Keratinocyte (primary cell): ENCODE measurements at regions not wholly inside any gene's neighbourhood (a gene's known extent, or its start where the extent isn't known, plus 50 kb on each side); places are given as distances from the start of the nearest gene placed in this dataset.

ENCODE experiments used
- DNase-seq: peaks from one replicate; pipeline ENCODE4 v3.0.0-alpha.2; 2011; ENCODE audit warnings: low read depth, missing footprints, low spot score
- FAIRE-seq: peaks from 2 replicates; lab custom pipeline; 2011; peaks lifted over from hg19 to GRCh38; lab: Jason Lieb, UNC
- H2AFZ ChIP-seq: 2 replicates; pipeline ENCODE4 v1.6.0; 2012; ENCODE audit warnings: low read length, control low read depth, inconsistent platforms; ENCODE audit not compliant: control insufficient read depth
- H3K27ac ChIP-seq: 2 replicates; pipeline ENCODE4 v1.5.1; 2011; ENCODE audit warnings: low read length; ENCODE audit not compliant: control insufficient read depth, insufficient read depth
- H3K27me3 ChIP-seq: 3 replicates; pipeline ENCODE4 v1.6.0; 2011; ENCODE audit warnings: low read length; ENCODE audit not compliant: control insufficient read depth, insufficient read depth; ENCODE audit errors: extremely low read depth
- H3K36me3 ChIP-seq, 2 experiments: 2 replicates in 1 of 2; 3 replicates in 1 of 2; pipeline ENCODE4 v1.5.1; 2011; ENCODE audit warnings: low read length in 2 of 2, mild to moderate bottlenecking in 1 of 2; ENCODE audit not compliant: control insufficient read depth in 2 of 2, insufficient read depth in 2 of 2; ENCODE audit errors: extremely low read depth in 1 of 2
- H3K4me1 ChIP-seq: 3 replicates; pipeline ENCODE4 v1.5.1; 2011; ENCODE audit warnings: low read length; ENCODE audit not compliant: control insufficient read depth, insufficient read depth; ENCODE audit errors: extremely low read depth
- H3K4me2 ChIP-seq: 3 replicates; pipeline ENCODE4 v1.6.0; 2011; ENCODE audit warnings: low read depth, low read length; ENCODE audit not compliant: control insufficient read depth, insufficient read depth; ENCODE audit errors: extremely low read depth
- H3K4me3 ChIP-seq, 3 experiments: fragments of 200-600 bp in 1 of 3; sonication (generic) in 1 of 3; 2 replicates in 2 of 3; 3 replicates in 1 of 3; pipeline ENCODE4 v1.5.1; 2011 to 2016; ENCODE audit warnings: low read length in 3 of 3, mild to moderate bottlenecking in 3 of 3, control low read depth in 2 of 3, inconsistent platforms in 1 of 3, low read depth in 1 of 3, mixed read lengths in 1 of 3, mixed run types in 1 of 3, moderate library complexity in 1 of 3; ENCODE audit not compliant: control insufficient read depth in 2 of 3, insufficient read depth in 2 of 3; ENCODE audit errors: extremely low read depth in 1 of 3
- H3K79me2 ChIP-seq: 2 replicates; pipeline ENCODE4 v1.6.0; 2012; ENCODE audit warnings: low read length; ENCODE audit not compliant: control insufficient read depth, insufficient read depth
- H3K9ac ChIP-seq: 3 replicates; pipeline ENCODE4 v1.6.0; 2011; ENCODE audit warnings: low read length; ENCODE audit not compliant: control insufficient read depth, insufficient read depth; ENCODE audit errors: extremely low read depth
- H3K9me1 ChIP-seq: 3 replicates; pipeline ENCODE4 v1.6.0; 2011; ENCODE audit warnings: low read length; ENCODE audit not compliant: control insufficient read depth, insufficient read depth; ENCODE audit errors: extremely low read depth
- H3K9me3 ChIP-seq: 2 replicates; pipeline ENCODE4 v1.5.1; 2012; ENCODE audit warnings: low read depth, low read length; ENCODE audit not compliant: control insufficient read depth
- H4K20me1 ChIP-seq: 3 replicates; pipeline ENCODE4 v1.6.0; 2011; ENCODE audit warnings: low read length; ENCODE audit not compliant: control insufficient read depth, insufficient read depth; ENCODE audit errors: extremely low read depth
- CTCF ChIP-seq, 3 experiments: IDR thresholded peaks in 1 of 3; conservative IDR thresholded peaks in 1 of 3; optimal IDR thresholded peaks in 1 of 3; 2 replicates in 2 of 3; 3 replicates in 1 of 3; pipeline versions ENCODE3 to v1.5.1; 2011; ENCODE audit warnings: low read length in 3 of 3, mild to moderate bottlenecking in 3 of 3, moderate library complexity in 2 of 3, control low read depth in 1 of 3, inconsistent platforms in 1 of 3; ENCODE audit not compliant: insufficient read depth in 2 of 3; ENCODE audit errors: extremely low read depth in 1 of 3
- EZH2 ChIP-seq: IDR thresholded peaks from one replicate; pipeline ENCODE4 v1.6.1; 2012; ENCODE audit warnings: inconsistent platforms, mild to moderate bottlenecking, low read length, moderate library complexity
- dilution Hi-C: fragments of 300-500 bp; cut with MboI; formaldehyde crosslinking; loops from one replicate; pipeline ENCODE4 v1.7.0; 2020; ENCODE audit warnings: low sequenced_read_pairs; ENCODE audit not compliant: extremely low pct_ligation_motif_present

GRCh38 chr10:84590327-84591193 lies 262.2 kb downstream of the CCSER2 start:
- no peaks in the 10 kb centered on the region for H3K9me1 ChIP-seq
- H3K4me3 ChIP-seq: no peak overlapping the region
- DNase-seq (no peak), FAIRE-seq (no peak)
- no peak overlapping the region for H2AFZ ChIP-seq
- H3K27me3 ChIP-seq: no peaks in the 10 kb centered on the region
- no peaks in the 10 kb centered on the region for H3K79me2 ChIP-seq
- no peak overlapping the region for H3K9ac ChIP-seq
- H4K20me1 ChIP-seq: no peaks in the 10 kb centered on the region
- H3K36me3 ChIP-seq: no peaks in the 10 kb centered on the region
- dilution Hi-C loops: no loop called here
- TF ChIP-seq CTCF (optimal IDR thresholded peaks at IDR 0.05 in 1 of 3, IDR thresholded peaks at IDR 0.05 in 1 of 3, conservative IDR thresholded peaks at IDR 0.05 in 1 of 3; ENCODE audit: extremely low read depth in 1 of 3, insufficient read depth in 2 of 3, low read length in 3 of 3): no peak
- no peak for TF ChIP-seq EZH2
- no peaks in the 10 kb centered on the region for H3K9me3 ChIP-seq
- no peak overlapping the region for H3K27ac ChIP-seq
- no peak overlapping the region for H3K4me2 ChIP-seq
- no peaks in the 10 kb centered on the region for H3K4me1 ChIP-seq

GRCh38 chr10:84593506-84593905 lies 265.1 kb downstream of the CCSER2 start:
- Histone ChIP-seq H3K27ac (no peak overlapping the region), H3K36me3 (no peaks in the 10 kb centered on the region), H3K9me3 (no peaks in the 10 kb centered on the region), H3K9ac (no peak overlapping the region), H3K79me2 (no peaks in the 10 kb centered on the region), H3K27me3 (no peaks in the 10 kb centered on the region), H3K4me2 (no peak overlapping the region), H3K9me1 (no peaks in the 10 kb centered on the region), H3K4me3 (no peak overlapping the region), H2AFZ (no peak overlapping the region), H3K4me1 (no peaks in the 10 kb centered on the region), H4K20me1 (no peaks in the 10 kb centered on the region)
- FAIRE-seq (no peak), DNase-seq (no peak)
- TF ChIP-seq CTCF (optimal IDR thresholded peaks at IDR 0.05 in 1 of 3, IDR thresholded peaks at IDR 0.05 in 1 of 3, conservative IDR thresholded peaks at IDR 0.05 in 1 of 3; ENCODE audit: extremely low read depth in 1 of 3, insufficient read depth in 2 of 3, low read length in 3 of 3) (no peak), EZH2 (no peak)
- dilution Hi-C loops: no loop called here
